IPS-18c (cell line): ENCODE measurements at regions not wholly inside any gene's neighbourhood (a gene's known extent, or its start where the extent isn't known, plus 50 kb on each side); places are given as distances from the start of the nearest gene placed in this dataset.

Experiments
- H3K4me3 ChIP-seq: 2 replicates; pipeline ENCODE4 v1.7.0; 2013; ENCODE audit warnings: low read depth, mild to moderate bottlenecking, low read length, moderate library complexity; ENCODE audit not compliant: insufficient read depth
- H3K9me3 ChIP-seq: one replicate; pipeline ENCODE4 v1.6.1; 2013; ENCODE audit warnings: mild to moderate bottlenecking, low read length, moderate library complexity; ENCODE audit not compliant: control insufficient read depth, insufficient read depth

DNA sequence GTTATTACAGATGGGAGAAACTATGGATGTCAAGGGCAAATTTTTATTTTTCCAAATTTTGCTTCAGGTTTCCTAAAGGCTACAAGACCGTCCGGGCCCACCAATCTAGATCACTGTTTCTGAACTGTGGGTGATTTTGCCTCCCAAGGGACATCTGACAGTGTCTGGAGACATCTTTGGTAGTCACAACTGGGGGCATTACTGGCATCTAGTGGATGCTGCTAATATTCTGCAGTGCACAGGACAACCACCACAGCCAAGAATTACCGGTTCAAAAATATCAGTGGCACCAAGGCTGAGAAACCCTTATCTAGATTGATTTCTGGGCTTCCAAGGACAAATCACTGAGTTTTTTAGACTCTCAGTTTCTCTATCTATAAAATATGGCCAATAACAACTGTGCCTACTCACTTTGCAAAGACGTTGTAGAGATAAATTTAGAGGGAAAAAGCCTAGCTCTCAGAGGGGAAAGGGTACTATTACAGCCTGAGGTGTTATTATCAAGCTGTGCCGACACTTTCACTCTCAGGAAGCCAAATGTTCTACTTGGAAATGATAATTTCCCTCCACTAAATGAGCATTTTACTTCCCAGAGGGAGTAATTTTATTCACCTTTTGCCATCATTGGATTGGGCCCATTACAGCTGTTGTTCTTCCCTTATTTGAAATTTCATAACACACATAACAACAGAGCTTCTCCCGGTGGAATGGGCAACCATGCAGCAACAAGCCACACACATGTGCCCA, 442.1 kb downstream of the CENPC start:
- H3K9me3 ChIP-seq: no peaks in the 10 kb centered on the region
- H3K4me3 ChIP-seq: no peak overlapping the region

DNA sequence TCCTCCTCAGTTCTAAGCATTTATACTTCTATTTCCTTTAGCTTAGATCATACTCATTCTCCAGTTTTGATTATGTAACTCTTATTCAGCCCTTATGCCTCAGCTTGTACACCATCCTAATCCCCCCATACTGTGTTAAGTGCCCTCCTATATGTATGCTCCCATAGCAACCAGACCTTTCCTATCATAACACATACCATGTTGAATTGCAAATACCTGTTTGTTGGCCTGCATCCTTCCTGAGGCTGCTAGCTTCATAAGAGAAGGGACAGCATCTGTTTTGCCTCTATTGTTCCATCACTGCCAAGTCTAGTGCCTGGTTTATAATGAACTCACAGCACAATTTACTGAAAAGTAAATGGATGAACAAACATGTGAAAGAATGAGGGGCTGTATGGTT, 443.7 kb downstream of the CENPC start:
- Histone ChIP-seq H3K9me3 (no peaks in the 10 kb centered on the region), H3K4me3 (no peak overlapping the region)

DNA sequence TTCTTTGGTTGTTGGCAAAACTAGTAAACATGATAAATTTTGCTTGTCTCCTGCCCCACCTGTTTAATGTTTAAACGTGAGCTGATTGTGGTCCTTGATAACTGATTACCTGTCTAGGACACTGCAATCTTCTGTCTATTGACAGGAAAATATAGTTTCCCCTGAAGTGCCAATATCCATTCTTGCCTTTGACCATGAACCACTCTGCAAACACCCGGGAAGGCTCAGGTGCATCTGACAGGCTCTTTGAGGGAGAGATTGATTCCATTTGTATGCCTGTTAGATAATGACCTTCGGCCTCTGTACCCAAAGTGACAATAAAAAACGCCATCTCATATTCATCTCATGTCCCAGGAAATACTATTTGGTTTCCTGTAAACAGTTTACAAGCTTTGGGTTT, 453.0 kb downstream of the CENPC start:
- H3K4me3 ChIP-seq: no peak overlapping the region
- H3K9me3 ChIP-seq: no peaks in the 10 kb centered on the region

DNA sequence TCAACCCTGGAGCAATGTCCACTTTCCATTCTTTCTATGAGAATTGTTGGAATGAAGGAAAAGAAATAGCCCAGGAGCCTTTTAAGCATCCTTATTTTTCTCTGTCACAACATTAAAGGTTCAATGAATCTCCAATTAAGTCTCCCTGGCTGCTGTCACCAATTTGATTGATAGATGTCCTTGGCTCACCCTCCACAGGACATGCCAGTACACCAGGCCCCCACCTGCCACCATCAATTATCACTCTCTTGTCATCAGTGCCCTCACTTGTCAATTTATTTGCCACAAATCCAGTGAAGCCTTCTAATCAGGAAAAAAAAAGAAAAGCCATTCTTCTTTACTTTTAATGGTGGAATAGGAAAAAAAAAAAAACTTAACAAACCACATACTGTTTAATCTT, 453.6 kb downstream of the CENPC start:
- no peaks in the 10 kb centered on the region for H3K9me3 ChIP-seq
- no peak overlapping the region for H3K4me3 ChIP-seq

DNA sequence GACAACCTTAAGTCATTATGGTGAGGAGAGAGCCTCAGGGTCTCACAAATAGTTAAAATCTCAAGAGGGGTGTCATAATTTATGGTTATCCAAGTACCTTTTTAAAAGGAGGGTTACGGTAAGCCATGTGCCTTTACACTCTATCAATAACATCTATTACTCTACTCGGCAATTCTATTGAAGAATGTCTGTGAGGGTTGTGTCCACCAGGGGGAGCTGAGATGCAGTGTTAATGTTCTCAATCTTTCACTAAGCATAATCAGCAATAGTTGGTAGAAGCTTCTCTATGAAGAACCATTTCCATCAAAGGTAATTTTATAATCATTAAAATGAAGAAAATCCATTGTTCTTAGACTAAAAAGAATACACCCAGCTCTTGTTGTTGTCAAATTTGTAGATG, 457.4 kb downstream of the CENPC start:
- Histone ChIP-seq H3K9me3 (no peaks in the 10 kb centered on the region), H3K4me3 (no peak overlapping the region)

DNA sequence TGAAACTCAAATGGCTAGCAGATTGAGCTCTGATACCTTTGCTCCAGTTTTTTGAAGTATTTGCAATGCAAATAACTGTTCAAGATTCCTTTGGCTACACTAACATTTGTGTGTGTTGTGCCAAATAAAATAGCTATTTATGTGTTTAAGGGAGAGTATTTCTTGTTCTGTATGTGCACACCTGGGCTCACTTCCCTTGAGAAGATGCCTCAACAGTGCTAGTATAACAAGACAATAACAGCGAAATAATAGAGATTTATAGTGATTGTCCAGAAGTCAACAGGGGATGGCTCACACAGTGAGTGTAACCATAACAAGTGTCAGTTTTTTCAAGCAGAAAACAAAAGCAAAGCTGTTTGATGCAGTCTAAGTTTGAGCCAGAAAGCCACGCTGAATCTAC, 460.5 kb downstream of the CENPC start:
- no peak overlapping the region for H3K4me3 ChIP-seq
- H3K9me3 ChIP-seq: no peaks in the 10 kb centered on the region

DNA sequence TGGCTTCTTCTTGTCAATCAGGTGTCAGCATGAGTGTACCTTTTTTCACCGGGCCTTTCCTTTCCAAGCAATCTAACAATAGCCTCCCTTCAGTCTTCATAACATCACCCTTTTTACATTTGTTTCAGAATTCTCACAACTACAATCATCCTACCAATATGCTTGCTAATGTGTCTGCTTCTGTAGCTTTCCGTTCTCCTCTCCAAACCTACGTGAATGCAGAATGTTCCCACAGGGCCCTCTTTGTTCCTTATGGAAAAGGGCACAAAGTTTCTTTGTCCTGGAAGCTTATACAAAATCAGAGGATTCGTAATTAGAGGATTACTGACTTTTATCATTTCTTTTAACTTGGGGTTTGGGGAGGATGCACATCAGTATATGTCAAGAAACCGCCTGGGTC, 461.8 kb downstream of the CENPC start:
- Histone ChIP-seq H3K4me3 (no peak overlapping the region), H3K9me3 (no peaks in the 10 kb centered on the region)

DNA sequence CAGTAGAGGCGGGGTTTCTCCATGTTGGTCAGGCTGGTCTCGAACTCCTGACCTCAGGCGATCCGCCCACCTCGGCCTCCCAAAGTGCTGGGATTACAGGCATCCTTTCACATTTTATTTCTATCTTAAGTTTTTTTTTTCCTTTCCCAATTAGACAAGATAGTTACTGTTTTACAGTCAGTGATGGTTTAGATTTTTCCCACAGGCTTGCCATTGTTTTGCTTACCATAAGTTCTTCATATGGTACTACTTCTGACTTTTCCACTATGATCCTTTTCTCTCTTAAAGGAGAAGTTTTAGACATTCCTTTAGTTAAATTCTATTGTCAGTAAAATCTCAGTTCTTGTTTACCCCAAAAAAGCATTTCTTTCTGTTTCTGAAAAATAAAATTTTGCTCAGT, 462.6 kb downstream of the CENPC start:
- Histone ChIP-seq H3K9me3 (no peaks in the 10 kb centered on the region), H3K4me3 (no peak overlapping the region)

DNA sequence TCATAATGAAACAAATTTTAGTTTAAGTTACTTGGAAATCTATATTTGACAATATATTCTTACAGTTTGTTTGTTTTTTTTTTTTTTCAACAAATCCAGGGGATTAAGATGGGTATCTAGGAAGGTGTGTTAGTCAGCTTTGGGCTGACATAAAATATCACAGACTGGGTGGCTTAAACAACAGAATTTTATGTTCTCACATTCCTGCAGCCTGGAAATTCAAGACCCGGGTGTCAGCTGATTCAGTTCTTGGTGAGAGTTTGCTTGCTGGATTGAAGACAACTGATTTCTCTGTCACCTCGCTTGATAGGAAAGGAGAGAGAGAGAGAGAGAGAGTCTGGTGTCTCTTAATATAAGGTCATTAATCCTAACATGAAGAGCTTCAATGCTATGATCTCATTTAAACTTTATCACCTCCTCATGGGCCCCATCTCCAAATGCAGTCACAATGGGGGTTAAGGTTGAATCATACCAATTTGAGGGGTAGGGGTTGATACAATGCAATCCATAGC, 465.2 kb downstream of the CENPC start:
- no peak overlapping the region for H3K4me3 ChIP-seq
- H3K9me3 ChIP-seq: no peaks in the 10 kb centered on the region

DNA sequence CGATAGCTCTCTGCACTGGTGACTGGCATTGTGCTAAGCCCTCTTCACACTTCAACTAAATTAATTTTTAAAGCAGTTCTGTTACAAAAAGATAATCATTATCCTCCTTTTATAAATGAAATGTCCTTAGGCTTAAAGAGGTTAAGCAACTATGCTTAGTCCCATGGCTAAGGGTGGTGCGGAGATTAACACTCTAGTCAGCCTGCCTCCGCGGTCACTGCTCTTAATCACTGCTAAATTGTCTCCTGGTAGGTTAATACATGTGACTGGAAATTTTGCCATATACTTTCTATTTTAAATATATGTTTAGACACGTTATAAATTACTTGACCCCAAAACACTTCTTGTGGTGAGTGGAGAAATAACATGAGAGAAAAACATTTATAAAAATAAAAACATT, 473.7 kb downstream of the CENPC start:
- Histone ChIP-seq H3K4me3 (no peak overlapping the region), H3K9me3 (no peaks in the 10 kb centered on the region)

DNA sequence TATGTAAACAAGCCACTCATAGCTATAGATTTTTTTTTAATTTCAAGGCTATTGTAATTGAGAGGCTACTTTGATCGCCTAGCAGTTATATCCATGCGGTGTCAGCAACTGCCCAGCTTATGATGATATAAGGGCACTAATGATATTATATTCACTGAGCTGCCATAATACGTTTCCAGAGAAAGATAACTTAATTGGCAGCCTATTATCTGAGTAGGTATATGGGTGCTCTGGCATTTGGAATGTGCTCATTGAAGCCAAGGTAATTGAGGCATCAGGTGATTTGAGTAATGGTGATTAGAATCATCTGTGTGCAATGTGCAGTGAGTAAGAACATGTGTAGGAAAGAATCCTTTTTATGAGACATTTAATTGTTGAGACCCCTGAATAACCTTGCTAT, 490.0 kb downstream of the CENPC start:
- H3K4me3 ChIP-seq: no peak overlapping the region

DNA sequence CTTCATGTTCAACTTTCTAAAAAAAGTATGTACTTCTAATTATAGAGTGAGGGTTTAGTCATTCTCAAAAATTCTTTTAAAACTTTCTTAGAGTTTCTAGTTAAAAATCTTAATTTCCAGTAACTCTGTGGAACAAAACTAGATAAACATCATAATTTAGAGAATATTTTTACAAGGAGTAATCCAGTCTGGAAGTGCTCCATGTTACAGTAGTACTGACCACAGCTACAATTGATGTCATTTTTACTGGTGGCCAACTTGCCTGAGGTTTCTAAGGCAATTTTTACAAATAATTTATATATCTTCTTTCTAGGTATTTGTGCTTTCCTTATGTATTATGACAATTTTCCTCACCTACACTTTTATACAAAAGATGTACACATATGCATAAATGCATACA, 490.4 kb downstream of the CENPC start:
- Histone ChIP-seq H3K4me3 (no peak overlapping the region), H3K9me3 (no peaks in the 10 kb centered on the region)

More for the DNA sequence above, 490.0 kb downstream of the CENPC start:
- H3K9me3 ChIP-seq: no peaks in the 10 kb centered on the region

DNA sequence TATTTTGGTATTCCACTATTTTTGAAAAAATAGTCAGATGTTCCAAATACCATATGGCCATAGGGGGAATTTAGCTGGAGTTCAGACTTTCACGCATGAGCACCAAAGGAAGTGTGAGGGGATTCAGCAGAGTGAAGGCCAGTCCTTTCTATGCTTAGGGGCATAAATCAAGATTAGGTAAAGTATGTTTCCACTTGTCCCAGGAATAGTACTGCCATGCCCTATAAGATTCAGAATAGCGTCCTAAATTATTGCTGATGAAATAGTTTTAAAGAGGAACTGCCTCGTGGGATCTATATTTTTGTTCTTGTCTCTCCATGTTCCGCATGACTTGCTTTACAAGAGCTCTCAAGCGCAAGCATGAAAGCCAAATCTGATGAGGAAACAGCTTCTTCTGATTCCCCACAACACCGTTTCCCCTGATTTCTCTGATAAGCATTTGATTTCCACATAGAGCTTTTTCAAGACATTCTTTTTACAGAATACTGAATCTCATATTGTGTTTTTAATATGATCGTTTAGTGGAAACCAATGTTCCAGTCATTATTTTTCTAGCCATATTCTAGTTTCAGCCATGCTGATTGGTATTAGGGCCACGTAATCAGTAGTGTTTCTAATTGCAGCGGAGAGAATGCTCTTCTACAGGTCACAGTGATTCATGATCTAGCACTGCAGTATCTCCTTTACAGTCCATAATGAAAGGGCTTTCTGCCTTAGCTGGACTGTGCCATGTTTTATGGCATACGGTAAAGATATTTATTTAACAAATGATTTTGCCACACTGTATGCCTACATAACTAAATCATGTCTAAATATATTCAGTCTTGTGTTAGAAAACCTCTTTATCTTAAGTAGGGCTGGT, 492.3 kb downstream of the CENPC start:
- no peak overlapping the region for H3K4me3 ChIP-seq
- H3K9me3 ChIP-seq: no peaks in the 10 kb centered on the region

DNA sequence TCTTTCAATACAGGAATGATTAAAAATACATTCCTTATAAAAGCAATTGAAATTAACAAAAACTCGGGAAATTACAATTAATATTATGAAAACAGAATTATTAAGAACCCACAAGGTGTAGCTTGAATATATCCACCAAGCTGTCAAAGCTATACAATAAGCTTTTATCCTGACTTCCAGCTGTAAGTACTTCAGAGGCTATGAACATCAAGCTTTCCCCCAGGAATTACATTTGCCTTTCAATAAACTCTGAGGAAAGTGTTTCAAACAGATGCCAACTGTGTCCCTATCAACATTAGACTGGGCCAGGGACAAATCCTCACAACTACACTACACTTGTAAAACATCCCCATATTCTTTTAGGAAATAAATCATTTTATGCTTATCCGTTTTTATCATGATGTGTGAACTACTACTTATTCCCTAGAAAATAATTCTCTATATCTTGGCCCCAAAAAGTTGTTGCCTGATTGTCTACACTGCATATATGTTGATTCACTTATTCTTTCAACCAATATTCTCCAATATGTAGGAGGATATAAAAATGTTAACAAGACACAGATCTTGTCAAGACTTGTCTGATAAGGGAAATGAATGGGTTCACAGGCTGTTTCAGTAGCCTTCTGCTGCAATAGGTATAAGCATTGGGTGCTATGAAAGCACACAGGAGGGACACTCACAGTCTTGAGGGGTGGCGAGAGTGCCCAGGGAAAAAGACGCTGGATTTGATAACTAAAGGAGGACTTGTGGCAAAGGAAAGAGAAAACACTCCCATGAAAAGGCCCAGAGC, 494.1 kb downstream of the CENPC start:
- Histone ChIP-seq H3K9me3 (no peaks in the 10 kb centered on the region), H3K4me3 (no peak overlapping the region)

DNA sequence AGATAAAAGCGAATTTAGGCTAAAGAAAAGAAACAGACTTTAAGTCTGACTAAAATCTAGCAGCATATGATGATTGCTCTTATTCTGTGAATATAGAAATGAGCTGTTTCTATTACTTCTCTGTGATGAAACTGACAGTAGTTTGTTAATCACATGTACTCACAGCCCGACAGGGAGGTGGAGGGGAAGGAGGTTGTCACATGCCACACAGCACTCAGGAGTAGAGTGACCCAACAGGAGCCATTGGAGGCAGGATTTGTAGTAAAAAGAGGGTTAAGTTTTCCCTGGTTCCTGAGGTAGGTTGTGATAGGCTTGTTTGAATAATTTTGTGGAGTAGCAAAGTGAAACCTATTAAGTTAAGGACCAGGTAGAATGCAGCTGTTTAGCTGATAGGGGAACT, 495.9 kb downstream of the CENPC start:
- H3K9me3 ChIP-seq: no peaks in the 10 kb centered on the region
- H3K4me3 ChIP-seq: no peak overlapping the region

DNA sequence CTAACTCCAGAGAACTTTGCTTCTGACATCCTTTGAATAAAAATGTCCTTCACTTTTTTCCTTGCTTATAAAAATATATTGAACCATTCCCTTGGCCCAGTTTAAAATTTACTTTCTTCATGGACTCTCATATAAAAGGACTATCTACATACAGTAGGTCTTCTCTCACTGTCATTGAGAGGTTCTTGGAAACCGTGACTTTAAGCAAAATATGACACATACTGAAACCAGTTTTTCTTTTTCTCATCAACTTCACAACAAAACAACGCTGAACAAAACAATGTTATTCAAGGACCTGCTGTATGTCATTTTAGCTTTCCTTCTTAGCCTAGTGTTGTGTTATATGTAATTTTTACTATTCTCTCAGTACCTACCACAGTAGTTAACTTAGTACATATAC, 496.8 kb downstream of the CENPC start:
- H3K4me3 ChIP-seq: no peak overlapping the region

DNA sequence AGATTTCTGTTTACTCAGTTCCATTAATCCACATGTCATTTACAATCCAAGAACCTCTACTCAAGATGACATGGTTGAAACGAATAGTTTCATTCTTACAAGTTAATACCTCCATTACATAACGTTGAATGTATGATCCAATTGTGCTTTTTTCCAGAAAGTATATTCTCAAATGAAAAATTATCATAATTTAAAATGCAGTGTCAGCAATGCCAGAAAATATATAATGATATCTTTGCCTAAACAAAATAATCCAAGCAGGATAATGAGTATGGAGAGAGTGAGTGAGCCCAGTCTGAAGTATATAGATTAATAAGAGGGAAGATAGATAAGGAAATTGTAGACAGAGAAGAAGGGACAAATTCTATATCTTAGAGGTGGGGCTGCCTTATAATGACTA, 505.0 kb downstream of the CENPC start:
- no peak overlapping the region for H3K4me3 ChIP-seq
- H3K9me3 ChIP-seq: no peaks in the 10 kb centered on the region

More for the DNA sequence above, 496.8 kb downstream of the CENPC start:
- H3K9me3 ChIP-seq: no peaks in the 10 kb centered on the region

DNA sequence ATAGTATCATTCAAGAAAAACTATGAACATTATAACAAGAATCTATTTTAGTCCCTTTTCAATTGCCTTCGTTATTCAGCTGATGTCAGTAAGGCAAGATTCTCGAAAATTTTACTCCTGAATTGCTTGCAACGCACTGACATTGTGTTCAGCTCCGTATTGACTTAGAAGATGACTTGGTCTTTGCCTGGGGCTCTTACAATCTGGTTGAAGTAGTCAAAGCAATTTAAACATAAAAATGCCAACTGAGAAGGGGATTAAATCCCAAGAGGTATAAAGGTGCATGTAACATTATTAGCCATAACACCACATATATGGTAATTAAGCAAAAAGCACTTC, 507.1 kb downstream of the CENPC start:
- Histone ChIP-seq H3K4me3 (no peak overlapping the region), H3K9me3 (no peaks in the 10 kb centered on the region)
